ENCODE measurements at regions not wholly inside any gene's neighbourhood (a gene's known extent, or its start where the extent isn't known, plus 50 kb on each side); places are given as distances from the start of the nearest gene placed in this dataset.

GRCh38 chr14:51422704-51423103 lies 182.7 kb downstream of the TMX1 start:
- TF ChIP-seq TAF1 (IDR thresholded peaks at IDR 0.05; ENCODE audit: borderline replicate concordance, low read depth, low read length) (no peak), POLR2AphosphoS5 (IDR thresholded peaks at IDR 0.05; ENCODE audit: low read depth, low read length) (no peak)
